GM18873 (cell line): ENCODE measurements at regions not wholly inside any gene's neighbourhood (a gene's known extent, or its start where the extent isn't known, plus 50 kb on each side); places are given as distances from the start of the nearest gene placed in this dataset.
A peak's percentile ranks its signal among the peaks of the same experiment; 100 is the strongest.
"Not testable (repeated sequence)": the region's sequence is repeated elsewhere in the genome, so short reads cannot be mapped to it uniquely, and the experiment has no call there.

ENCODE experiments used
- ATAC-seq: cut with Tn5 transposase; IDR thresholded peaks from one replicate; pipeline ENCODE4 v1.9.1; 2021; ENCODE audit warnings: mild to moderate bottlenecking, moderate library complexity, moderate number of reproducible peaks; ENCODE audit not compliant: unreplicated experiment, low FRiP score

DNA sequence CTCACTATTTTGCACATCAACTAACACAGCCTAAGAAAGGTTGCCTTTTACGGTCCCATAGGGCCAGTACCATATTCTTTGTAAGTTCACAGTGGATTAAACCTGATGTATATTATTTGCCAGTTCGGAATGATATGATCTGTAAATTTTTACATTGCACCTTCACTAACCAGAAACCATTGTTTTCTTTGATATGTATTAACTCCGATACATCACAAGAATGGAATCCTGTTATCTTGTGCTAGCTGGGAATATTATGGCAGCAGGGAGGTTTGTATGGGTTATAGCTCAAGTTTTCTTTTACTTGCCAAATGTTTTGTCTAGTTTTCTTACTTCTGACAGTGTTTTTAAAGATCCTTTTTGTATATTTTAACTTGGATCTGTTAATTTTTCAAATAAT, 51.4 kb upstream of the S1PR1 start:
- ATAC-seq = no peak

DNA sequence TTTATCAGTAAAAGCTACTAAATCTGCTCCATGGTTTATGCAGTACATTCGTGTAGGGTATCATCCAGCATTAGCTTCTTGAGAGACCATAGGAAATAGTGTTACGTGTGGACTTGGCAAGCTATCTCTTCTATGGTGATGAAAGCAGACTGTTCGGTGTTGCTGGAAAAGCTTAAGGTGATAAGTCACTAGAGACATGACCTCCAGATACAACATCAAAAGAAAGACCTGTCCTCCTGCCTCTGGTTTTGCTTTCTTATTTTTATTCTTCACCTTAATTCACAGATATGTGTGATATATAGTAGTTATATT, 53.5 kb upstream of the S1PR1 start:
- ATAC-seq = no peak

DNA sequence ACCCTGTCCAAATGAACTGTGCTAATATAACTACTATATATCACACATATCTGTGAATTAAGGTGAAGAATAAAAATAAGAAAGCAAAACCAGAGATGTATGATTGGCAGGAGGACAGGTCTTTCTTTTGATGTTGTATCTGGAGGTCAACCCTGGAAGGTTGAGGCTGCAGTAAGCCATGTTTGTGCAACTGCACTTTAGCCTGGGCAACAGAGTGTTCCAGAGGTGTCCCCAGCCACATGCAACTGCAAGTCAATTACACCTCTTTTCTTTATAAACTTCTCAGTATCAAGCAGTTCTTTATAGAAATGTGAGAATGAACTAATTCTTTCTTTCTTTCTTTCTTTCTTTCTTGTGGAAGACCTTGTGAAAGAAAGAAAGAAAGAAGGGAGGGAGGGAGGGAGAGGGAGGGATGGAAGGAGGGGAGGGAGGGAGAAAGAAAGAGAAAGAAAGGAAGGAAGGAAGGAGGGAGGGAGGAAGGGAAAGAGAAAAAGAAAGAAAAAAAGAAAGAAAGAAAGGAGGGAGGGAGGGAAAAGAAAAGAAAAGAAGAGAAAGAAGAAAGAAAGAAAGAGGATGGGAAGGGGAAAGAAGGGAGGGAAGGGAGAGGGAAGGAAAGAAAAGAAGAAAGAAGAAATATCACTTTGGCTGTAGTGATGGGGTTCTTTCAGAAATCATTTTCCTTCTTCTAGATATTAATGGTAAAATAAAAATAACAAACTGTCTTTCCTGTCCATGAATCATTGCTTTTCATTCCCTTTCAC, 54.0 kb upstream of the S1PR1 start:
- no peak for ATAC-seq

DNA sequence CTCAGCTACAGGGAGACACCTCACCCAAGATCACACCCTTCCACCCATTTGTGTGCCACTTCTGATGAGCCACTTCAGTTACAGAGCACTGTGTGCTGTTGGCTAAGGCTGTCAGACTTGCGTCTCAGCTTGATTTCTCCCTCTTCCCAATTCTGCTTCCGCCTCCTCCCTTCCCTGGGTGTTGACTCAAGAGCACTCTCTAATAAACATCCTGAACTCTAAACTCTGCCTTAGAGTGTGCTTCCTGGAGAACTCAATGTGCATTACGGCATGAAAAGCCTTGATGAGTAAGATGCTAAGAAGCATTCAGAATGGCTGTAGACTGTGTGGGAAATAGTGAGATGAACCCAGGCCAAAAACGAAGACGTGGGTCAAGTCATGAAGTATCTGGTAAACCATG, 54.9 kb upstream of the S1PR1 start:
- ATAC-seq = no peak

DNA sequence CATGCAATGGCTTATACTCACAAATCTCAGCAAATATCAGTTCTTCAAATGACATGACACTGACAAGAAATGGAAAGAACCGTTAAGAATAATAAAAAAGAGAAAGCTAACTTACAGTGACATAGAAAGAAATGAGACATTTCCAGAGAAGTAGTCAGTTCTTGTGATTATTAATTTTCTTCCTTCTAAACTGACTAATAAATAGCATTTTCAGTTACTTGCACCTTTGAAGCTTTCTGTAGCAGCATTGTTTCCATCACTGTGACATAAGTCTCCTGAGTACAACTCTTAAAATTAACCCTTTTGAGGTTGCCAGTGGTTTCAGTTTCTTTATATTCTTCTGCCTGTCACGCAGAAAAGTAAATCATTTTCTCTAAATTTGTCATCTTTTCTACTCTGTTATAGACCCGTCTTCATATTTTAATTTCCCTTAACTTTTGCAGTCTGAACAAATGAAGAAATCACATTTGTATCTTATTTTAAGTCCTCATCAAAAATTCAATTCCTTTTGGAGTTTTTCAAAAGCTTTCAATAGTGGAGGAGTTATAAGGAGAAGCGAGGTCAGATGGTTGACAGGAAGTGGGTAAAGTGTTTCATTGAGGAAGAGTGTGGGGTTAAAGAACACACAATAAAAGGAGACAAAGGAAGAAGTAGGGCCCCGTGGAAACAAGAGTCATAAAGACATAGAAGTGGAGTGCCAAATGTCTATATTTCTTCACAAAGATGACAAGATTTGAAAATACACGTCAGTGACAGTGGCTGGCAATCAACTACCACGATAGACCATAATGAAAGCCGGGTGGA, 57.9 kb upstream of the S1PR1 start:
- peak; percentile 88 for ATAC-seq

DNA sequence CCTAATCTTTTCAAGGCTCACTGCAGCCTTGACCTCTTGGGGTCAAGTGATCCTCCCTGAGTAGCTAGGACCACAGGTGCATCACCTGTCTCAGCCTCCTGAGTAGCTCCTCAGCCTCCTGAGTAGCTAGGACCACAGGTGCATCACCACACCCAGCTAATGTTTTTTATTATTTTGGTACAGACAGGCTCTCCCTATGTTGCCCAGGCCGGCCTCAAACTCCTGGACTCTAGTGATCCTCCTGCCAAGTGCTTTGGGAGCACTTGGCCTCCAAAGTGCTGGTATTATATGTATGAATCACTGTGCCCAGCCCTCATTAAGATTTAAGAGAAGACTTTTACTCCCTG, 58.5 kb upstream of the S1PR1 start:
- ATAC-seq = no peak

DNA sequence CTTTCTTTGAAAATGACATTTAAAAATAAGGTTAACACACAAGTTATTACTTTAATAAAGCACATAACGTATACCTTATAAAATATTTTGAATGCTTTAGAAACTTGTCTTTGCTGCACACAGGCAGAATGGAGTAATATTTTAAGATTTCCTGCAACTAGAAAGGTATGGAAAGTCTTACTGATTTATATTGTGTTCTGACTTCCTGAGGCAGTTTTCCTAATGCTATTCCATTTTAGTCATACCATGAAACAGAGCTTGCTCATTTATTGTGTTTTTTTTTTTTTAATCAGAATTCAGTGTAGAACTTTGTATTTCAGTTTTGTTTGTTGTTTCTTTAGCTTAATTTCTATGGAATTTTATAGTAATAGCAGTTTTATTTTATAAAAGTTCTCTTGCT, 60.9 kb upstream of the S1PR1 start:
- ATAC-seq = no peak

DNA sequence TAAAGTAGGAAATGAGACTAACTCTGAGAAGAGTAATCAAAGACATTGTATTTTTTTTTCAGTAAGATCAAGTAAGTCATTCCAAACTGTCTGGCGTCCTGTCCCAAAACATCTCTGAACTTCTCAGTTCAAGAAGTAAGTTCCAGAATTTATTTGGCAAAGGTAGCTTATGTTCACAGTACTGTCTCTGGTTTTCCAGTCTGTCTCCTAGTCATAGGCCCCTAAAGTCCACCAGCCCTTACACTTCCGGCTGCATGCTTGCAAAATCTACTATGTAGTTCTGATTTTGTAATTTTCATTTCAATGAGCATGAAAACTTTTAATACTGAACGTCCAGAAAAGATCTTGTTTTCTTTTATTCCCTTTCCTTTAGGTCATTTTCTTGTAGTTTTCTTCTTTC, 61.4 kb upstream of the S1PR1 start:
- ATAC-seq = no peak

DNA sequence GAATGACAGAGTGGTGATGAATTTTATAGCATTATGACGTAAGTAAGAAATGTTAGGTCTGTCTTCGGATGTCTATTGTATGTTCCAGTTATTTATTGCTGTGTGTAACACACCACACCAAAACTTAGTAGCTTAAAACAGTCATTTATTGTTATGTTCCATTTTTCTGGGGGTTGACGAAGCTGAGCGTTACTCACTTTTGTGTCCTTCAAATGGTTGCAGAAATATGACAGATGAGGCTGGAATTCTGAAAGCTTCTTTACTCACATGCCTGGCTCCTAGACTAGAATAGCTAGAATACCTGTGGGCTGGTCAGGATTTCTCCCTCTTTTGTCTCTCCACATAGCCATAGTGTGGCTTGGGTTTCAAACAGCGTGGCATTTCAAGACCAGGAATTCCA, 62.1 kb upstream of the S1PR1 start:
- no peak for ATAC-seq

DNA sequence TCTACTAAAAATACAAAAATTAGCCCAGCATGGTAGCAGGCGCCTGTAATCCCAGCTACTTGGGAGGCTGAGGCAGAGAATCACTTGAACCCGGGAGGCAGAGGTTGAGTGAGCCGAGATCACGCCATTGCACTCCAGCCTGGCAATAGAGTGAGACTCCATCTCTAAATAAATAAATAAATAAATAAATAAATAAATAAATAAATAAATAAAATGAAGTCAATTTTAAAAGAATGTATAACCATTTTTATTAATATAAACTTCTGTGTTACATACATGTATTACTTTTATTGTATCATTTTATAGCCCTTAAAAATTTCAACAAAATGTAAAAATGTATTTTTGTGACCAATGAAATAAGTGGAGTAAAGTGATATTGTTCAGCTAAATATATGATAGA, 62.5 kb upstream of the S1PR1 start:
- ATAC-seq = not testable (repeated sequence)

DNA sequence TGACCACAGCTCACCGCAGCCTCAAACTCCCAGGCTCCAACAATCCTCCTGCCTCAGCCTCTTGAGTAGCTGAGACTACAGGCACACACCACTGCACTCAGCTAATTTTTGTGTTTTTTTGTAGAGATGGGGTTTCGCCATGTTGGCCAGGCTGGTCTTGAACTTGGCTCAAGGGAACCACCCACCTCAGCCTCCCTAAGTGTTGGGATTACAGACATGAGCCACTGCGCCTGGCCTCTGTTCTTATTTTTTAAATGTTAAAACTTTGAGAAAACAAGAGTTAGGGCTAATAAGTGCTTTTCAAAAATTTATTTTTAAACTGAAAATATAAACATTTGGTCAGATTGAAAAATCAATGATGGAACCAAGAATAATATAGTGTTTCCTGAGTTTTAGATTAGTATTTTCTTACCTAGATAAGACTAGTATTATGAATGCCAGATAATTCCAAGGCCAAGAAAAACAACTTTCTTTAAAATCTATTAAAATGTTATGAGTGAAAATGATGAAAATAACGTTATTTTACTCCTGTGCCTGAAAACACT, 66.2 kb upstream of the S1PR1 start:
- ATAC-seq = no peak

DNA sequence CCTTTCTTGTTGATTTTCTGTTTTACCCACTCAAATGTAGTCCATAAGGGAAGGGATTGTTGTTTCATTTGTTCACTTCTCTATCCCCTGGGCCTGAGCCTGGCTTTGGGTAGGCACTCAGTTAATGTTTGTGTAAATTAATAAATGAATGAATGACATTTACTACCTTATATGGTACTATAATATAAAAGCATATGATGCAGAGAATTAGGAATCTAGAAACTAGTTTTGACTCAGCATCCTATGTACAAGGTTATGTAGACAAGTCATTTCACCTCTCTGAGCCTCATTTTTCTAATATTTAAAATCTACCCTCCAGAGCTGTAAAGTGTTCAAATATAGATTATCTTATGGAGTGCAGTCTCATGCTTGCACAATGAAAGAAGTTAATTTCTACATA, 68.9 kb upstream of the S1PR1 start:
- ATAC-seq = peak; percentile 81

DNA sequence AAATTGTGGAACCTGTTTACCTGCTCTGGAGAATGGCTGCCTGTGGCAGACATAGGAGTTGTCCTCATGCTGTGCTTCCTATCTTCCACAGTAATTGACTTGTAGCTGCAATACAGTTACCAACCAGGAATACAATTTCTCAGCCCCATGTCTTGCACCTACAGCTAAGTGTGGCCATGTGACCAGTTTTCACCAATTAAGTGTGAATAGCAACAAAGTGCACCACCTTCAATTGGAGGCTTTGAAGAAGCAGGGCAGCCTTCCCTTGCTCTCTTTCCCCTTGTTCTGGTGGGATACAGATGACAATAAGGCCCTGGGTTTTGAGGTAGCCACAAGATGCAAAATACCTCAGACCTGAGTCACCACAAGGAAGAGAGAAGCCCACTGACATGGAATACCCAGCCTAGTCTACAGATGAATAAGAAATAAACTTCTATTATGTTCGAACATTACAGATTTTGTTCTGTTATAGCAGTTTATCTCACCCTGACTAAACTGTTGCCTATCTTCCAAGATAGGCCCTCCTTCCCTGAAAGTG, 70.2 kb upstream of the S1PR1 start:
- no peak for ATAC-seq

DNA sequence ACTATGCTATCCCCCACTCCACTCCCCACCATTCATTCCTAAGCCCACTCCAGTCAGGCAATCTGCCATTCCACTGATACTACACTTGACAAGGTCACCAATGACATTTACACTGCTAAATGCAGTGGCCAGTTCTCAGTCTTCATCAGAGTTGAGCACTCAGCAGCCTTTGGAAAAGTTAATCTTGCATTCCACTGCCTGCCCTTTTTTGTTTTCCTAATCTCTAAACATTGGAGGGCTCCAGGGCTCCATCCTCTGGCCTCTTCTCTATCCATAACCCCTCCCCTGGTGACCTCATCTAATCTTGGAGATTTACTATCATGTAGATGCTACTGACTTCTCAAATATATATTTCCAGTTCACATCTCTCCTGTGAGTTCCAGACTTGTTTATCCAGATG, 70.9 kb upstream of the S1PR1 start:
- no peak for ATAC-seq

DNA sequence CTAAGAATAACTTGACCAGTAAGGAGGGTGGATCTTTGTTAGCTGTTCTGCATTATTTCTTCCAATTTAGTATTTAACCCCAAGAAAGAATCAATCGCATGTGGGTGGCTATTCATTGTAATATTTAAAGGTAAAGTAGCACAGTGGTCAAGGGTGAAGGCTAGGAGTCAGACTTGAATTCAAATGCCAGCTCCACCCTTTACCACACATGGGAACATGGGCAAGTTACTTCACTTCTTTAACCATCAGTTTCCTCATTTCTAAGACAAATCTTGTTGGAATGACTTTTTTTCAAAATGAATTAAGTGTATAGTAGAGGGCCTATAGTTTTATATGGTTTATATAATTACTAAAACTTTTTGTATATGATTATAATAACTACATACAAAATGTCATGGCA, 71.3 kb upstream of the S1PR1 start:
- ATAC-seq = no peak

DNA sequence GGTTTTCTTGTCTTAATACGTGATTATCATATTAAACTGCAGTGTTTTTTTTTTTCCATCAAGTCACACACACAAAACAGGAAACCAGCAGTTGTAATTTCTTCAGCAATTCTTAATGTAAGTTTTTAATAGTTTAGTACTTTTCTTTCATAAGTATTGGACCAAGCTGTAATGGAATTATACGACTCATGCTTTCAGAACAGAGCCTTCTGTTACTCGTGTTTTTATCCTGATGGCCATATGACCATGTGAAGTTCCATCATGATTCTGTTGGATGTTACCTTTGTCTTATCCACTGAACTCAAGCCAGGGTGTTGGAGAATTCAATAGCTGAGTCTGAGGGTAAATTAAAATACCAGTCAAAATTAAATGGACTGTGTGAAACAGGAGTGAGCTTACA, 72.0 kb upstream of the S1PR1 start:
- ATAC-seq = no peak

DNA sequence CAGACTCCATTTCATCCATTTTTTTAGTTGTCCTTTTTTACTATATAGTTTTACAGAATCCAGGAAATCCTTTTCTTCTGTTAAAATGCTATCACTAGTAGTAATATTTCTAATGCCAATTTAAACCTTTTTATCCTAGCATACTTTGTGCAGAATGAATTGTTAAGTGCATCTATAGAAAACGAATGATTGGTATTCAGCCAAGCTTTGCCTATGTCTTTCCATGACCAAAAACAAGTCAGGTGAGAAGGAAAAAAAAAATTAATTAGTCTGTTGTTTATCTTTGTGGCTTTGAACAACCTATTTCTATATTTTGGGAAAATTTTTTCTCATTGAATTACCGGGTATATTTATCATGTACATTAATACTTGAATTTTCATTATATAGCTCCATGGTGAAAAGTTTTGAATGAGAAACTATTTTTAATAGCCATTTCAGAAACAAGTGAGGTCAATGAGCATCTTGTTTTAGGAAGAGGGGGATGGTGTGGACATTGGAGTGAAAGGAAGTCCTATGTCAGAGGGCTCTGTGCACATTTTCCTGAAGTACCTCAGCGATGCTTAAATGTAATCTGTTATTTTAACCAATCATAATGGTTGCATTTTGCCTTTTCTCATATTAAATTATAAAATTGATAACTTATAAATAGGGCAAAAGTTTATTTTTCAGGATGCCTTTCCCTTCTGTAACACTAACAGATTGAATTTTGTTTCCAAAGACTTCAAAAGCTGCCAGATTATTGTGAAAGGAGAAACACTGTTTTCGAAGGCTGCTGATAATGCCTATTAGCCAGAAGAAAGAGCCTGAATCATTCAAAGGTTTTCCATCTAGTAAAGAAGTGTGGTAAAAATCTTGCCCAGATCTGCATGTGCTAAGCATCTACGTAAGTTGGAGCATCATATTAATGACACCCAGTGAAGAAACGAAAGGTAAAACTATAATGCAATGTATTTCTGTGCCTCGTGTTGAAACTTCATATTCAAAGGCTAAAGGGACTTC, 73.8 kb upstream of the S1PR1 start:
- ATAC-seq = no peak

DNA sequence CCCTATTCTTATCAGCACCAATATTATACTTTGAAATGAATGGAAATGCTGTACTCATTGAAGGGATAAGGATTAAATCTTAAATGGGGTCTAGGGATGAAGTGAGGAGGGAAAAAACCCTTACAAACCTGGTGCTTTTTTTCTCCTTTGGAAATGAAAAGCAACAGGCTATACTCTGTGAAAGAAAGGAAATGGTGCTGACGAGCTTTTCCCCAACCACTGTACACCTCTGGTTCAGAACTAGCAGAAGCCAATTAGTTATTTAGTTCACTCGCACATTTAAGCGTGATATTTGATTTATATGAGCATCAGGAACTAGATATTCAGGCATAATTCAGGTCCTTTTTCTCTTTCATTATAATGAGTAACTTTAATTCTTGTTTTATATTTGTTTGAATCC, 74.5 kb upstream of the S1PR1 start:
- ATAC-seq = no peak

DNA sequence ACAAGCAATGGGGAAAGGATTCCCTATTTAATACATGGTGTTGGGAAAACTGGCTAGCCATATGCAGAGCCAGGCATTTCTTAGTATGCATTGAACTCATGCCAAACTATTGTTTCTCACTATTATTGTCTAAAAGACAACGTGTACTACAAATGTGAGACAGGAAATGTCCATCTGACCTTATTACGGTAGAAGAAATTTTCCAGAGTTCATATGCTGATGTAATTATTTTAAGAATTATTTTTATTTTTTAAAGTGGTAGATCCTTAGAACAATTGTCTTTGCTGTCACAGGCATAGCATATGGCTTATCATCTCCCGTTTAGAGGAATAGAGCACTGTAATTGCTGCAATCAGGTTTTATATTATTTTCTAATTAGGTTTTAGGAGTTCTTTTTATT, 75.2 kb upstream of the S1PR1 start:
- no peak for ATAC-seq

DNA sequence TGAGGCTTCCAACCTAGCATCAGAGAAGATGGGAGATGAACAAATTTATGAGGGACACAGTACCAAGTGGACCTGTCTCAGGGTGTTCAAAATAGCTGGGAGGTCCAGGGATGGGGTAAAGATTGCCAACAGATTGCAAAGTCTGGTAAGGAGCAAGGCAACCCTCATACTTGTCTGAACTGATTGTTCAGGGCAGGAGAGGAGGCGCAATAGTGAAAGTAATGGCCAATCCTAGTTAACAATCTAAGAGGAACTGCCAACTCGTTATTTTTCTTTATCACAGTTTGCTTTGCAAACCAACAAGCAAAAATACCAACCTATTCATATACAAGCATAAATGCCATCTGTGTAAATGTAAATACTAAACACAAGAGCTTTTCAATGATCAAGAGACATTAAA, 78.4 kb upstream of the S1PR1 start:
- peak; percentile 50 for ATAC-seq

DNA sequence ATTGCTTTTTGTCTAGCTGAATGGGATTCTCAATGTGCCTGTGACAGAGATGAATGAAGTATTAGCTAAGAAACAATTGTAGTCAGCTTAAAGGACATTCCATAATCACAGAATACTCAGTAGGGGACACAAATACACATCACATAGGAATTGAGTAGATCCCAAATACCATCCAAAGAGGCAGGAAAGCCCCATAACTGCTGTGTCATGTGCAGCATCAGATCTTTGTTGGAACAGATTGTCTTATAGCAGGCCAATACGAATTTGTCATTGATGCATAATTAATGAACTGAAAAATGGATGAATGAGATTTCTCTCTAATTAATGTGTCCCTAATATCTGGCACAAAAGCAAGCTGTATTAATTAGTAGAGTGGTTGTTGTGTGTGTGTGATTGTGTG, 82.3 kb upstream of the S1PR1 start:
- ATAC-seq = no peak
